HUDEP-2 (cell line): ENCODE measurements at regions not wholly inside any gene's neighbourhood (a gene's known extent, or its start where the extent isn't known, plus 50 kb on each side); places are given as distances from the start of the nearest gene placed in this dataset.
A peak's percentile ranks its signal among the peaks of the same experiment; 100 is the strongest.
"Not testable (repeated sequence)": the region's sequence is repeated elsewhere in the genome, so short reads cannot be mapped to it uniquely, and the experiment has no call there.

Source experiments
- DNase-seq, 76 experiments: peaks; one replicate each; lab custom pipeline; 2025; ENCODE audit not compliant: unreplicated experiment in 76 of 76; lab: John Stamatoyannopoulos, UW

DNA sequence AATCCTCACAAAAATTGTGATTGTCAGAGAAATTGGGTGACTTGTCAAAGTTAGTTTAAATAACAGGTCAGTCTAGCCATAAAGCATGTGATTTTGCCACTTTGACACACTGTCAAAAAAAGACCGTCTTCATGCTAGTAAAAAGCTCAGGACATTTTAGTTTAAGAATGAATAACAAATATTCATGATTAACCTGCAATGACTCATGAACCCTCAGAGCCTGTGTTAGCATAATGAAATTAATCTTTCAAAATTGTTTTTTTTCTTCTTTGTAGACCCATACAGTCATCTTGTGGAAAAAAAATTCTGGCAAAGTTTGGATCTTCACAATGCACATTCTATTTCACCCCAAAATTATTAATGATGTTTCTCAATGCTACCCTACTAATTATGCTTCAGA lies 255.2 kb upstream of the POT1 start:
- no peak for DNase-seq

DNA sequence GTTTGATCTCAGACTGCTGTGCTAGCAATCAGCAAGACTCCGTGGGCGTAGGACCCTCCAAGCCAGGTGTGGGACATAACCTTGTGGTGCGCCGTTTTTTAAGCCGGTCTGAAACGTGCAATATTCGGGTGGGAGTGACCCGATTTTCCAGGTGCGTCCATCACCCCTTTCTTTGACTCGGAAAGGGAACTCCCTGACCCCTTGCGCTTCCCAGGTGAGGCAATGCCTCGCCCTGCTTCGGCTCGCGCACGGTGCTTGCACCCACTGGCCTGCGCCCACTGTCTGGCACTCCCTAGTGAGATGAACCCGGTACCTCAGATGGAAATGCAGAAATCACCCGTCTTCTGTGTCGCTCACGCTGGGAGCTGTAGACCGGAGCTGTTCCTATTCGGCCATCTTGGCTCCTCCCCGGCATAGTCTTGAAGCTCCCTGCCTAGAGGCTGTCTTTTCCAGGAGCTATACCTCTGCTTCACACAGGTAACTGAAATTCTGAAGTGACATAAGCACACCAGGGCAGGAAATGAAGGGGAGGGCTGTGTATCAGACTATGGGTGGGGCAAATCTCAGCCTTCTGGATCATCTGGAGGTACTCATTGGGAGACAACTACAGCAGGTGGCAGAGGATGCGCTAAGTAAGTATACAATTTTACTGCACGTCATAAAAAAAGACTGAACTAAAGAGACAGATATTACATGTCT lies 252.1 kb upstream of the POT1 start:
- DNase-seq, result not testable (repeated sequence)

DNA sequence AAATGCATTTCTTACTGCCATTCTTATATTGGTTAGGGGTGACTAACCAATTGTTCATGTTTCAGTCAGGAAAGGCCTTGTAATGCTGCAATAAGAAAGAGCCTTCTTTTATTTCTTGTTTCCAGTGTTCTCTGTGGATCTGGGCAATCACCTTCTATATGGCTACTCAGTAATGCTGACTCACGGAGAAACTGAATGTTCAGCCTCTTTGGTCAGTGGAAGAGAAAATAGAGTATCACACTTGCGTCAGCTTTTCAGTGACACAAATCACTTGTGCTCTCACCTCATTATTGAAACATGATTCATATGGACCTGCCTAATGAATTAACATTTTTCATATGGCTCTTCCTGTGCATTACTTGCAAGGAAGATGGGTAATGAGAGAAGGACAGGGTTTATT lies 243.9 kb upstream of the POT1 start:
- DNase-seq, result peak in 1 of 76 experiments; percentile 5

DNA sequence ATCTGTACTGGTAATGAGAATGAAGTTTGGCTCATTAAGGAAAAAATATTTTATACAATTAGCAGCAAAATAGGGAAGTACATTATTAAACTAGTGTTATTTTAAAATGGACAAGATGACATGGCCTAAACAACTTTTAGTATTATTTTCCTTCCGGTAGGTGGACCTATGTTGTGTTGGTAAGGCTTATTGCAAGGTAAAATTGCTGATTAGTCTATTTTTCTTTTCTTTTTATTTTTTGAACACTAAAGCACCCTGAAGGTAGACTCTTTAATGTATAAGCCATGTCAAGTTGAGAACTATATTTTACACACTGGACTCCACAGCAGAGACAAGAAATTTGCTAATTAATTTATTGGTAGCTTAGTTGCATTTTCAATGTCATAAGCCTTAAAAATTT lies 239.5 kb upstream of the POT1 start:
- no peak for DNase-seq

DNA sequence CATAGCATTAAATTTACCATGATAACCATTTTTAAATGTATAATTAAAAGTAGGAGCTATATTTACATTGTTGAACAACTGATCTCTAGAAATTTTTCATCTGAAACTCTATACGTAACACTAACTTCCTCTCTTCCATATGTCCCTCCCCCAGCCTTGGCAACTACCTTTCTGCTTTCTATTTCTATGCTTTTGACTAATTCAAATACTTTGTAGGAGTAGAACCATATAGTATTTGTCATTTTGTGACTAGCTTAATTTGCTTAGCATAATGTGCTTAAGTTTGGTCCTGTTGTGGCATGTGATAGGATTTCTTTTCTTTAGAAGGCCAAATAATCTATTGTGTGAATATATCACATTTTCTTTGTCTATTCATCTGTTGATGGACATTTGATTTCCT lies 225.3 kb upstream of the POT1 start:
- no peak for DNase-seq

DNA sequence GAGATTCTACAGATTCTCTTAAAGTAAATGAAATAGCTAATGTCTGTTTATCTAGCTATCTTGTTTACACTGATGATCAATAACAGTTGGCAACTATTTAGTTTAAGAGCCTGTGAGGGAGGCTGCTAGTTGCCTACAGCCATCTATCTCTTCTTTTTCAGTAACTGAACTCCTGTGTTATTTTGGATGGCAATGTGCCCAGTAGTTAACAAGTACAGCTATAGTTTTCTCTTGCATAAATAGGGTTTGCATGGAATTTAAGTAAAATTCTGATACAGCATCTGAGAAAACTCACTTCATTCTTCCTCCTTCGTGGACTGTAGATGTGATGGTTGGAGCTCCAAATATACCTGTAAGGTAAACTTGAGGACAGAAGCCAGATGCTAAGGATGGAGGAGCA lies 219.5 kb upstream of the POT1 start:
- no peak for DNase-seq

DNA sequence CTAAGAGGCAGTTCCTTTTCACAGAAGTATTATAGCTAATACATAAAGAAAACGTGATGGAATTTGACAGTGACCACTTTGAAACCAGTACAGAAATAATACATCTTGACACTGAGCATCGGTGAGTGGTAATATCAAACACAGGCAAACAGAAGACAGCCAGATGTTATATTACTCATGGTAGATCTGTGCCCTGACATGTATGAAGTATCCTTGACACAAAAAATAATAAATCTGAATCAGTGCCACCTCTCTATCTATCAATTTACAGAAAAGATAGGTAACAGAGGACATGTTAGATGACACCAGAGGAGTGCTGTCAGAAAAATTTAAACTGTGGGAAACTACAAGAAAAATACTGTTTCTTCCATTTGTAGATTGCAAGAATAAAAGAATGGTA lies 217.4 kb upstream of the POT1 start:
- no peak for DNase-seq

DNA sequence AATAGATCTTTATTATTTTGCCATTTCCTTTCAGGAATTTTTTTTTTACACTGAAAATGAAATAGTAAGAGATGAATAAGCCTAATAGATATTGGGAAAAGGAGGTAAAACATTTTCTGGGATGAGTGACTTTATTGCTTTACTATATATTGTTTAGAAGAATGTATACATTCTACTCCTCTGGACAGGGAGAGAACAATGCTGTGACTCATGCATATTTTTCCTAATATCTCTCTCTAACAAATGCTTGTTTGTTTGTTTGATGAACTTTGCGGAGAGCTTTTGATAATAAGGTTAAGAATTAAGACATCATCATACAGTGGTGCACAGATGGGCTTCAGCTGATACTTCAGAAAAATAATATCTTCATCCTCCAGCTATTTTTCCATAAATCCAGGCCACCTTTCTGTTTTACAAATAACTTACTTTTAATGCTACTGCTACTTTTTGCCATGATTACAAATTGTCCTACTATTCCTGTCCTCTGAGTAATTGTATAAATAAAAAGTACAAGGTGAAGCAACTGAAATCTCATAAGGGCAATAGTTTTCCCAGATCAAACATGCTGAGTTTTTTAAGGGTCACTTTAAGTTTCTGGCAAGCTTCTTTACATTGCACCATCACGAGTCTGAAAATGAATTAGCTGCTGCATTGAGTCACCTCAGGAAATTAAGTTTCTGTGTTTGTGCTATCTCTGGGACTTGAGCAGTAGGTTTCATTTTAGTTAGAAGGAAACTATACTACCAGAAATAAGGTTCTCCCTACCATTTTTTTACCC lies 207.3 kb upstream of the POT1 start:
- DNase-seq, result no peak

DNA sequence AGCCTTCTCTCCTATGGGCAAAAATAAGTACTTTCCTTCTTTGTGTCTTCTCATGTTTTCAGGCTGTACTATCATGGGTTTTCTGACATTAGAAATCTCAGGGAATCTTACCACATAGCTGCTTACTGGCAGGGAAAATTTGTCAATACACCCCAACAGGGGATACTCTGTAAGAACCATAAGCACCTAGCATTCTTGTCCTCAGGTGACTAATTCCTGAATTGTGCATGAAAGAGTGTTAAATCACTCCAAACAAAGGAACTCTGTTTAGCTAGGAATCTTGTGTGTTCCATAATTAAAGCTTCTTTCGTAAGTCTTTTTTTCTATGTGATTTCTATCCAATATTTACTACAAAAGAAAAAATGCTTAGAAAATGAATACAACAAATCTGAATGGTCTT lies 206.7 kb upstream of the POT1 start:
- no peak for DNase-seq

DNA sequence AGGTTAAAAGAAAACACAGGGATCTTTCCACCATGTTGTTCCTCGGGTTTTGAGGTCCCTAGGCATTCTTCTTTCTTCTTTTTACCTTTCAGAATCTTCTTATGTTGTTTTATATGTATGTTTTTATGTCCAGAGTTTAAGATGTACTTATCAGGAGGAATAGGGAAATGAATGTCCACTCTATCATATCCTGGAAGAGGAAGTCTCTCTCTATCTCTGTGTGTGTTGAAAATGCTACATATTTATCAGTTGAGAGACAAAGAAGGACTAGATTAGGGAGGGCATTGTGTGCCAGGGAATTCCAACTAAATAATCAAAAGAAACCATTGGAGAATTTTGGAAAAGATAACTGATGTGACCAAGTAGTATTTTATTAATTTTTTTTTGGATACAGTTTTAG lies 200.5 kb upstream of the POT1 start:
- no peak for DNase-seq

DNA sequence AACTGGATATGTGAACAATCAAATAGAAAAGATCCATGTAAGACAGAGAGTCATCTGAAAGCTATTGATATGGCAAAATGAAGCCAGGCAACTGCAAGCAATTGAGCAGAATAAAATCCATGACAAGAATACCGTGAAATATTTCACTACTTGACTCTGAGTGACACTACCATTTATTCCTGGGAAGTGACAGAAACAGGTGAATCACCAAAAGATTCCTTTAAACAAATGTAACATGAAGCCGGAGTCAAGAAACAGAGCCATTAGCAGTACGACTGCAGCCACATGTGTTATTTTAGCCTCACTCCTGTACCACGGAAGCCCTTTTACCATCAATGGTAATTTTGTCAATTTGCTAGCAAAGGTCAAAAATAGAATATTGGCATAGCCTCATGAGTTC lies 197.7 kb upstream of the POT1 start:
- no peak for DNase-seq

DNA sequence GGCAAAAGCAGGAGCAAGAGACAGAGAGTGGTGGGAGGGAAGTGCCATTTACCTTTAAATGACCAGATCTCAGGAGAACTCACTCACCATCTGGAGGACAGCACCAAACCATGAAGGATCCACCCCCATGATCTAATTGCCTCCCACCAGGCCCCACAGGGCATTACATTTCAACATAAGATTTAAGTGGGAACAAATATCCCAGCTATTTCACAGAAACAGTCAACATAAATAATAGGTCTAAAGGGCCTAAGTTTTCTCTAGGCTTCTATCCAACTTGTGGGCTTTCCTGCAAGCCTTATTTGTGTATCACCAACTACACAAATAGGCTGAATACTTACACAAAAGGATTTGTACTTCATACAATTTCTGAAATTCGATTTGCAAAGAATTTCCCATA lies 196.8 kb upstream of the POT1 start:
- DNase-seq, result no peak

DNA sequence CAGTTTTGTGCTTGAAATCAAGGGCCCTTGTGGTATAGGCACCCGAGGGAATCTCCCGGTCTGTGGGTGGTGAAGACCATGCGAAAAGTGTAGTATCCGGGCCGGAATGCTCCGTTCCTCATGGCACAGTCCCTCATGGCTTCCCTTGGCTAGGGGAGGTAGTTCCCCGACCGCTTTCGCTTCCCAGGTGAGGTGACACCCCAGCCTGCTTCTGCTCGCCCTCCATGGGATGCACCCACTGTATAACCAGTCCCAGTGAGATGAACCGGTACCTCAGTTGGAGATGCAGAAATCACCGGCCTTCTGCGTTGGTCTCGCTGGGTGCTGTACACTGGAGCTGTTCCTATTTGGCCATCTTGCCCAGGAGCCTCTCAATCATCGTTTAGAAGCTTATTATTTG lies 195.7 kb upstream of the POT1 start:
- DNase-seq, result no peak

DNA sequence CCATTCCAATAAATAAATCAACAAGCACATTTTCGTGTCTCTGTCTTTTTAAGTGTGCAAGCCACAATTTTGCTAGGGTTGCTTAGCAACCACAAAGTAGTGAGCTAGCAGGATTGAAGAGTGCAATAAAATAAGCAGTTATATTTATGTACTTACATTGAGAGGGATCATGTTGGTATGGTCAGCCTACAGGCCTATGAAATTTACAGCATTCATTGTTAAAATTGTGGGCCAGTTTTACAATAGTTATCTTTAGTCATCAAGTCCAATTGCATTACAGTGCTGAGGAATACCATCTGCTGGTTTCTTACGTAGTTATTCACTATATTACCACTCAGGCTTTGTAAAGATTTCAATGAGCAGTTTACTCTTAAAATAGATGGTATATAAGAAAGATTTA lies 192.5 kb upstream of the POT1 start:
- DNase-seq, result no peak

DNA sequence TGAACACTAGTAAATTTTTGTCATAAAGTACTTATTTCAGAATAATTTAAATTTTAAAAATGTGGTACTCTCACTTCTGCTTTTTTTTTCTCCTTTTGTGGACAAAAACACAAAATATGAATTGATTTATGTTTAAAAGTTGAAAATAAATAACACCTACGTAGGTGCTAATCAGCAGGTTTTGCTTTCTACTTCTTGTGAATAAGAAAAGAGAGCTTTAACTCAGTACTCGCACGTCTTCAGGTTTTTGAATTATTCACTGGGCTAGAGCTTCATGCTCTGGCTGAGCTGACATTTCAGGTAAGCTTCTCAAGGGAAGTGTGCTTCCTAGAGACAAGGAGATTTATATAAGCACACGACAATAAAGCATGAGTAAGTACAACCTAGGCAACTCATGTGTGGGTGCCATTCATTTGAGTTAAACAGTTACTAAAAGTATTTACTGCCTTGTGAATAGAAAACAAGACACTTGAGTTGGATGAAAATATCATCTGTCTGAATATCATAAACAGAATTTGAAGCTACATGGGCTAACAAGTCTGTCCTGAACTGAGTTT lies 190.0 kb upstream of the POT1 start:
- DNase-seq, result no peak

DNA sequence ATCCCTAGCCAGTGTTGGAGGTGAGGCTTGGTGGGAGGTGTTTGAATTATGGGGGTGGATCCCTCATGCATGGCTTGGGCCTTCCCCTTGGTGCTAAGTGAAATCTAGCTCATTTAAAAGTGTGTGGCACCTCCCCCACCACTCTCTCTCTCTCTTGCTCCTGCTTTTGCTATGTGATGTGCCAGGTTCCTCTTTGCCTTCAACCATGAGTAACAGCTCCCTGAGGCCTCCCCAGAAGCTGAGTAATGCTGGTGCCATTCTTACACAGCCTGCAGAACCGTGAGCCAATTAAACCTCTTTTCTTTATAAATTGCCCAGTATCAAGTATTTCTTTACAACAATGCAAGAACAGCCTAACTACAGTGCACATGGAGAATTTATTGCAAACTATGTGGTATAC lies 188.8 kb upstream of the POT1 start:
- DNase-seq, result no peak

DNA sequence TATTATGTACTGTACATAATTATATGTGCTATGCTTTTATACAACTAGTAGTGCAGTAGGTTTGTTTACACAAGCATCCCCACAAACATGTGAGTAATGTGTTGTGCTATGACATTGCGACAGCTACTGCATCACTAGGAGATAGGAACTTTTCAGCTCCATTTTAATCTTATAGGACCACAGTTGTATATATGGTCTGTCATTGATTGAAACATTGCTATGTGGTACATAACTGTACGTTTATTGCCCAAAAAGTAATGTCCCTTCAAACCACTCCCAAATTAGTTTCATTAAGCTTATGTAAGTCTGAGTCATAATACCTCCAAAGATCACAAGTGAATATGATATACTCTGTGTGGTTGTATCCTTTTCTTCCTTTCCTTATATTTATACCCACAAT lies 183.2 kb upstream of the POT1 start:
- DNase-seq, result no peak

DNA sequence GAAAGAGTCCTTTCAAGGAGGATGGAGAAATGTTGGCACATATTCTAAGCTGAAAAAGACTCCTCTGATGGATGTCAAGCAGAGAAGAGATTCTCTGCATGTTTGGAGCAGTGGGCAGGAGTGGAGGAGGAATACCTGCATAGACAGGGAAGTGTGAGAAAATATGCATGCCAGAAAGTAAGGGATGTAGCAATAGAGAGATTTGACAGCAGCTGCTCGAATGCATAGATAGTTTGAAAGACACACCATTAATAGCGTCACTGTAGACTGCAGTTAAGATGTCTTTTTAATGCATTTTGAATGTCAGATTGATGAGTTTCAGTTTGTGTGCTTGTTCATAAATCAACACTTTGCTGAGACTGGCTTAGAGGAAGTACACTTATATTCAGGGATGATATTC lies 169.9 kb upstream of the POT1 start:
- DNase-seq, result no peak

DNA sequence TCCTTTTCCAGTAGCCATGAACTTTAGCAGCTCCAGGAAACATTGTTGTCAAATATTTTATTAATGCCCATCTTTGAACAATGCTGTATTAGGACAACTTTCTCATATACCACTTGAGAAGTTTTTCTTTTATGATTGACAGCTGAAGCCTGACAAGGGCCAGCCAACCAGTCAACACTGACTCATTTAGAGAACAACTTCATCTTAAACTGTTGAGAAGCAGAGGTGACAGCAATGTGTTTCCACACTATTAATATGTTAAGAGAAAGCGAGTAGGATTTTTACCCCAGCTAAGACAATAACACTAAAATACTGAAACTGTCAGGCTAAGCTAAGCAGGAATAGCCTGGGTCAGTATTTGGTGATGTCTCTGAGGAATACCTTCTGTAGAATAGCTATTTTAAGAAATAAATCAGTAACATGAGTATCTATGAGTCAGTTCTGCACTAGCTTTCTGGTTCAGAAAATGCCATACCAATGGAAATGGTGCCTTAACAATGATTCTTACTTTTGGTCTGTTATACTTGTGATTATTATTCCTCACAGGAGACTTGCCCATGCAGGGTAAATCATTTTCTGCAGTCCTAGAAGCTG lies 168.8 kb upstream of the POT1 start:
- no peak for DNase-seq

DNA sequence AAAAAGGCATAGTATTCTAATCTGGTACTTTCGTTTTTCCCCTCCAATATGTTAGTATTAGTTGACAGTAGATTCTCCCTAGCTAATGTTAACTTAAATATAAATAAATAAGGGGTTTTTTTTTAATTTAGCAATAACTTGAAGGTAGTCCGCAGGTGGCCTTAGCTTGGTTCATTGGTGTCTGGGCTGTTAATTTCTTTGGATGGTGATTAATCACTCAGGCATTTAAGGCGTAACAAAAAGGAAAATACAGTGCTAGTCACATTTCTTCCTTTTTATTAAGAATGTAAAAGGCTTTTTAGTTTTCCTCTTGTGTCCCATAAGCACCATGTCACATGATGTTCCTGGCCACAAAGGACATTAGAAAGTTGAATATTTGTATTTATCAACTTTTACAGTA lies 161.0 kb upstream of the POT1 start:
- DNase-seq, result no peak

DNA sequence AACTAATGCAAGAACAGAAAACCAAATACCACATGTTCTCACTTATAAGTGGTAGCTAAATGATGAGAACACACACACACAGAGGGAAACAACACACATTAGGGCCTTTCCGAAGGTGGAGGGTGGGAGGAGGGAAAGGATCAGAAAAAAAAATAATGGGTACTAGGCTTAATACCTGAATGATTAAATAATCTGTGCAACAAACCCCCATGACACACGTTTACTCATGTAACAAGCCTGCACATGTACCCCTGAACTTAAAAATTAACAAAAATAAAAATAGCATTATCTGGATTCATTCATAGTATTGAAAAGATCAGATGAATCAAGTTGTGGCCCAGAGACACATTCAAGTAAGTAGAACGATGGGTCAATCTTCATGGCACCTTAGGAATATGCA lies 159.5 kb upstream of the POT1 start:
- no peak for DNase-seq

DNA sequence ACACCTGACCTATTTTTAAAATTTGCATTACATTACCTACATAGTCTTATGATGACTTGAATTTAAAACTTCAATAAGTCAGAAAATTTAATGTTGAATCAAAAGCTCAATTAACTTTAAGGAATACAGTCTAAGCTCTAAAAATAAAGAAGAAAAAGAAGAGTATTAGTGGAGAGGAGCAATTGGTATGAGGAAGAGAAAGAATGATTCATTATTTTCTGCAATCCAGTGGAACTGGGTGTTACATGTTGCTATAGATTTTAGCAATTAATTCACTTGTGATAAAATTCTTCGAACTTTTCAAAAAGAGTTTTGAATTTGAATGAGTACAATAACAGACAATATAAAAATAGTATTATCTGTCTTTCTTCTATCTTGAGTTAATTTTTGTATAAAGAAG lies 158.9 kb upstream of the POT1 start:
- no peak for DNase-seq
